ENCODE measurements at regions not wholly inside any gene's neighbourhood (a gene's known extent, or its start where the extent isn't known, plus 50 kb on each side); places are given as distances from the start of the nearest gene placed in this dataset.

GRCh38 chr16:9489835-9490467, 398.5 kb downstream of the HAPSTR1 start:
- H3K27me3 ChIP-seq (ENCODE audit: control insufficient read depth in 3 of 3, insufficient read depth in 3 of 3, low read length in 2 of 3), result no peaks in the 10 kb centered on the region
- ATAC-seq (ENCODE audit: insufficient read depth, low FRiP score) (no peak), DNase-seq (peak; percentile 32 to 74 (median 42))
- H3K4me1 ChIP-seq (ENCODE audit: control insufficient read depth in 5 of 5, insufficient read depth in 5 of 5, low read length in 5 of 5), result no peaks in the 10 kb centered on the region
- no peak overlapping the region for H3K27ac ChIP-seq (ENCODE audit: low read depth in 1 of 2, low read length in 1 of 2)
- no peaks in the 10 kb centered on the region for H3K36me3 ChIP-seq (ENCODE audit: control insufficient read depth in 4 of 4, insufficient read depth in 4 of 4, low read length in 4 of 4)
- no peak for TF ChIP-seq CTCF (IDR thresholded peaks at IDR 0.05; ENCODE audit: control extremely low read depth, extremely low read depth)
- no peak overlapping the region for H3K9ac ChIP-seq (ENCODE audit: insufficient read depth in 1 of 2, low read length in 2 of 2)
- H3K4me3 ChIP-seq, result no peak overlapping the region
- WGBS, 2 donors, result 65 to 70% methylated on average over 10 of the region's 10 CpGs
- peaks cover 0 to 4% (median under 1%) of the 10 kb centered on the region in 4 donors for H3K9me3 ChIP-seq (ENCODE audit: control insufficient read depth in 4 of 4, insufficient read depth in 3 of 4, low read length in 3 of 4)

- H3K27me3 ChIP-seq (ENCODE audit: control insufficient read depth in 3 of 3, insufficient read depth in 3 of 3, low read length in 2 of 3), result no peaks in the 10 kb centered on the region
- no peak for ATAC-seq (ENCODE audit: insufficient read depth, low FRiP score)
- 49 to 52% methylated on average over 3 of the region's 3 CpGs for WGBS, 2 donors
- no peak overlapping the region for H3K4me3 ChIP-seq
- no peak overlapping the region for H3K9ac ChIP-seq (ENCODE audit: insufficient read depth in 1 of 2, low read length in 2 of 2)
- H3K9me3 ChIP-seq (ENCODE audit: control insufficient read depth in 4 of 4, insufficient read depth in 3 of 4, low read length in 3 of 4), result peaks cover 0 to 4% (median under 1%) of the 10 kb centered on the region in 4 donors
- no peaks in the 10 kb centered on the region for H3K36me3 ChIP-seq (ENCODE audit: control insufficient read depth in 4 of 4, insufficient read depth in 4 of 4, low read length in 4 of 4)
- DNase-seq, result no peak
- H3K27ac ChIP-seq (ENCODE audit: low read depth in 1 of 2, low read length in 1 of 2), result no peak overlapping the region
- no peak for TF ChIP-seq CTCF (IDR thresholded peaks at IDR 0.05; ENCODE audit: control extremely low read depth, extremely low read depth)
- H3K4me1 ChIP-seq (ENCODE audit: control insufficient read depth in 5 of 5, insufficient read depth in 5 of 5, low read length in 5 of 5), result no peaks in the 10 kb centered on the region
These were observed 404.4 kb downstream of the HAPSTR1 start for GRCh38 chr16:9495824-9496223.

- no peak overlapping the region for H3K27ac ChIP-seq (ENCODE audit: low read depth in 1 of 2, low read length in 1 of 2)
- H3K27me3 ChIP-seq (ENCODE audit: control insufficient read depth in 3 of 3, insufficient read depth in 3 of 3, low read length in 2 of 3), result no peaks in the 10 kb centered on the region
- TF ChIP-seq CTCF (IDR thresholded peaks at IDR 0.05; ENCODE audit: control extremely low read depth, extremely low read depth), result no peak
- H3K4me1 ChIP-seq (ENCODE audit: control insufficient read depth in 5 of 5, insufficient read depth in 5 of 5, low read length in 5 of 5), result no peaks in the 10 kb centered on the region
- no peaks in the 10 kb centered on the region for H3K9me3 ChIP-seq (ENCODE audit: control insufficient read depth in 4 of 4, insufficient read depth in 3 of 4, low read length in 3 of 4)
- H3K9ac ChIP-seq (ENCODE audit: insufficient read depth in 1 of 2, low read length in 2 of 2), result no peak overlapping the region
- no peak overlapping the region for H3K4me3 ChIP-seq
- DNase-seq (no peak), ATAC-seq (ENCODE audit: insufficient read depth, low FRiP score) (no peak)
- no peaks in the 10 kb centered on the region for H3K36me3 ChIP-seq (ENCODE audit: control insufficient read depth in 4 of 4, insufficient read depth in 4 of 4, low read length in 4 of 4)
- 77 to 81% methylated on average over 3 of the region's 3 CpGs for WGBS, 2 donors
These were observed 406.3 kb downstream of the HAPSTR1 start for GRCh38 chr16:9497750-9498149.
